ENCODE measurements at regions not wholly inside any gene's neighbourhood (a gene's known extent, or its start where the extent isn't known, plus 50 kb on each side); places are given as distances from the start of the nearest gene placed in this dataset.
"Not testable (repeated sequence)": the region's sequence is repeated elsewhere in the genome, so short reads cannot be mapped to it uniquely, and the experiment has no call there.

GRCh38 chr13:90943946-90944345 is 403.5 kb upstream of the MIR17HG start:
- DNase-seq, result no peak

- DNase-seq, result not testable (repeated sequence)
These were observed 402.3 kb upstream of the MIR17HG start for GRCh38 chr13:90945146-90945545.

- not testable (repeated sequence) for DNase-seq
These were observed 401.4 kb upstream of the MIR17HG start for GRCh38 chr13:90946125-90946524.

- DNase-seq, result no peak
These were observed 399.5 kb upstream of the MIR17HG start for GRCh38 chr13:90947976-90948375.

GRCh38 chr13:90950160-90950559 is 397.3 kb upstream of the MIR17HG start:
- no peak for DNase-seq

GRCh38 chr13:90951663-90952062 is 395.8 kb upstream of the MIR17HG start:
- no peak for DNase-seq

- DNase-seq, result no peak
These were observed 395.2 kb upstream of the MIR17HG start for GRCh38 chr13:90952326-90952725.

GRCh38 chr13:90954605-90955195 is 392.8 kb upstream of the MIR17HG start:
- no peak for DNase-seq

- DNase-seq, result no peak
These were observed 391.5 kb upstream of the MIR17HG start for GRCh38 chr13:90956031-90956430.

- no peak for DNase-seq
These were observed 388.6 kb upstream of the MIR17HG start for GRCh38 chr13:90958866-90959265.

GRCh38 chr13:90968166-90968904 is 379.2 kb upstream of the MIR17HG start:
- DNase-seq, result no peak

- DNase-seq, result no peak
These were observed 373.1 kb upstream of the MIR17HG start for GRCh38 chr13:90974249-90974975.

GRCh38 chr13:90979059-90979458 is 368.4 kb upstream of the MIR17HG start:
- DNase-seq, result no peak

GRCh38 chr13:90984756-90985155 is 362.7 kb upstream of the MIR17HG start:
- DNase-seq, result no peak

GRCh38 chr13:90995001-90995400 is 352.5 kb upstream of the MIR17HG start:
- no peak for DNase-seq

- no peak for DNase-seq
These were observed 351.9 kb upstream of the MIR17HG start for GRCh38 chr13:90995614-90996013.

GRCh38 chr13:90997951-90998350 is 349.5 kb upstream of the MIR17HG start:
- no peak for DNase-seq

- no peak for DNase-seq
These were observed 348.1 kb upstream of the MIR17HG start for GRCh38 chr13:90999401-90999800.

GRCh38 chr13:91001371-91001770 is 346.1 kb upstream of the MIR17HG start:
- DNase-seq, result no peak

GRCh38 chr13:91014696-91015095 is 332.8 kb upstream of the MIR17HG start:
- no peak for DNase-seq

- no peak for DNase-seq
These were observed 330.3 kb upstream of the MIR17HG start for GRCh38 chr13:91017031-91017668.

GRCh38 chr13:91017669-91018053 is 329.8 kb upstream of the MIR17HG start:
- DNase-seq, result no peak

- DNase-seq, result no peak
These were observed 326.9 kb upstream of the MIR17HG start for GRCh38 chr13:91020461-91021034.

All from effector CD8-positive, alpha-beta T cell (primary cell).